GM12875 (cell line): ENCODE measurements at regions not wholly inside any gene's neighbourhood (a gene's known extent, or its start where the extent isn't known, plus 50 kb on each side); places are given as distances from the start of the nearest gene placed in this dataset.

Experiments used
- H3K4me3 ChIP-seq: one replicate; pipeline ENCODE4 v1.5.1; 2011; ENCODE audit warnings: low read depth, low read length, control low read depth
- CTCF ChIP-seq: IDR thresholded peaks from 2 replicates; pipeline ENCODE4 v1.5.1; 2011; ENCODE audit warnings: low read depth, mild to moderate bottlenecking, control low read depth, inconsistent platforms, low read length, moderate library complexity, borderline replicate concordance; ENCODE audit not compliant: insufficient read depth

DNA sequence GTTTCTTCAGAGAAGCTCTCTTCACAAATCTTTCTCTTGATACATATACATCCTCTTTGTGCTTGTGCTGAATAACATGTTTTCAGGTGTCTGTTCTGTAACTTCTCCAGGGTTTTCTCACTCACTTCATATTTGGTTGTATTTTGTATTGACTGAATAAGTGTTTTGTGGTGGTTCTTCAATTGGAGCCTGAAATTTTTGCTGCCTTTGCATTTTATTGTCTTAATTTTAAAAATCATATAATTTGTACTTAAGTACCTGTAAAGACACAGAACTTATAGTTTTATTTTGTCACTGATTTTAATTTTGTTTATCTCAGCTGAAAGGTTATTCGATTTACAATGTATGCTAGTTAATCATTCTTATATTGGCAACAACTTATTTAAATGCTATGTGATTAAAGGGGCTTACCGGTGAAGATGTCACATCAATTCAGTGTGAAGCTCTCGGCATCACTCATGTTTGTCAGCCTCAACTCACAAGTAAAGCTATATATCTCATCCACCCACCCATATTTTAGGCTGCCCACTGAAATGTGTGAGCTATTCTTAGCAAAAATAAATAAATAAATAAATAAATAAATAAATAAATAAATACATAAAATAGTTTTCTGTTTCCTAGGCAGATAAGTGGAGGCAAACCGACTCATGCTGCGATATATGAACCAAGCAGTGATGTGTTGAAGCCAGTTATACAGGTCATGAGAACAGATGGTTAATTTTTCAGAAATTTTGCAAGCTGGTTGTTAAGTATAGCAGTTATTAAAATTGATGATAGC is 76.4 kb upstream of the FSTL5 start:
- H3K4me3 ChIP-seq, result no peak overlapping the region
- no peak for TF ChIP-seq CTCF

- H3K4me3 ChIP-seq, result no peak overlapping the region
- no peak for TF ChIP-seq CTCF
These were observed 73.9 kb upstream of the FSTL5 start for GRCh38 chr4:162237676-162238075.

DNA sequence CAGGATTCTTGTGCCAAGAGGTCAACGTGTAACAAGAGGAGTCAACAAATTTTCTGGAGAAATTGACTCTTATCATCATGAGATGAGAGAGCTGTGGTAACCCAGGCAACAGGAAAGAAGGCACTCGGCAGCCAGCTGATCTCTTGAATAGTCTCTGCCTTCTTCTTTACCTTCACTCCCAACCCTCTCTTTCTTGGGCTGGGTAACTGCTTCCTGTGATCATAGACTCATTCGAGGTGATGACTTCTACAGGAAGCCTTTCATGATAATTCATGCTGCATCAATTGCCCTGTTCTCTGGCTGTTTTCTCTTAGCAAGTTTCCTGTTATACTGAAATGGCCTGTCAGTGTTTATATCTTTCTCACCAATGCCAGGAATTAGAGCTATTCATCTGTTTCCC is 70.8 kb upstream of the FSTL5 start:
- TF ChIP-seq CTCF, result no peak
- H3K4me3 ChIP-seq, result no peak overlapping the region

DNA sequence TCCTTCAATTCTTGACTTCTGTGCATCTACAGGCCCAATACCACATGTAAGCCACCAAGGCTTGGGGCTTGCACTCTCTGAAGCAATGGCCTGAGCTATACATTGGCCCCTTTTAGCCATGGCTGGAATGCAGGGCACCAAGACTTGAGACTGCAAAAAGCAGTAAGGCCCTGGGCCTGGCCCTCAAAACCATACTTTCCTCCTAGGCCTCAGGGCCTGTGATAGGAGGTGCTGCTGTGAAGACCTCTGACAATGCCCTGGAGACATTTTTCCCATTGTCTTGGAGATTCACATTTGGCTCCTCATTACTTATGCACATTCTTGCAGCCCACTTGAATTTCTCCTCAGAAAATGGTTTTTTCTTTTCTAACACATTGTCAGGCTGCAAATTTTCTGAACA is 68.5 kb upstream of the FSTL5 start:
- no peak overlapping the region for H3K4me3 ChIP-seq
- TF ChIP-seq CTCF, result no peak

- TF ChIP-seq CTCF, result no peak
- no peak overlapping the region for H3K4me3 ChIP-seq
These were observed 65.9 kb upstream of the FSTL5 start for GRCh38 chr4:162229670-162230069.

DNA sequence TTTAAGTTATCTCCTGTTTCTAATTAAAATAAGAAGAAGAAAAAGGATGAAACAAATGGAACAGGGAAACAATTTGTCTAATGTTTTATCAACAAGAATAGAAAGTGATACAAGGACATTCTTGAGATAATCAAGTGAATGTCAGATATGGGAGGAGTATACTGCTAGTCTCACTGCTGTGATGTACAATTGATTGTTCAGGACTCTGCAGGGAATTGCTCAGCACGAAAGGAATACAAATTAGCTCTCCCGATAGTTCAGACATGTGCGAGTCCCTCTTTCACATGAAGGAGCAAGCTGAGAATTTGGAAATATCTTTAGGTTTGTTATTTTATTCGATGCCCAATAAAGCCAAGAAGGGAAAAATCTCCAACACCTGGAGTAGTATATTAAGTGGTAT is 57.3 kb upstream of the FSTL5 start:
- TF ChIP-seq CTCF, result no peak
- no peak overlapping the region for H3K4me3 ChIP-seq
